ENCODE measurements at regions not wholly inside any gene's neighbourhood (a gene's known extent, or its start where the extent isn't known, plus 50 kb on each side); places are given as distances from the start of the nearest gene placed in this dataset.
A peak's percentile ranks its signal among the peaks of the same experiment; 100 is the strongest.

DNA sequence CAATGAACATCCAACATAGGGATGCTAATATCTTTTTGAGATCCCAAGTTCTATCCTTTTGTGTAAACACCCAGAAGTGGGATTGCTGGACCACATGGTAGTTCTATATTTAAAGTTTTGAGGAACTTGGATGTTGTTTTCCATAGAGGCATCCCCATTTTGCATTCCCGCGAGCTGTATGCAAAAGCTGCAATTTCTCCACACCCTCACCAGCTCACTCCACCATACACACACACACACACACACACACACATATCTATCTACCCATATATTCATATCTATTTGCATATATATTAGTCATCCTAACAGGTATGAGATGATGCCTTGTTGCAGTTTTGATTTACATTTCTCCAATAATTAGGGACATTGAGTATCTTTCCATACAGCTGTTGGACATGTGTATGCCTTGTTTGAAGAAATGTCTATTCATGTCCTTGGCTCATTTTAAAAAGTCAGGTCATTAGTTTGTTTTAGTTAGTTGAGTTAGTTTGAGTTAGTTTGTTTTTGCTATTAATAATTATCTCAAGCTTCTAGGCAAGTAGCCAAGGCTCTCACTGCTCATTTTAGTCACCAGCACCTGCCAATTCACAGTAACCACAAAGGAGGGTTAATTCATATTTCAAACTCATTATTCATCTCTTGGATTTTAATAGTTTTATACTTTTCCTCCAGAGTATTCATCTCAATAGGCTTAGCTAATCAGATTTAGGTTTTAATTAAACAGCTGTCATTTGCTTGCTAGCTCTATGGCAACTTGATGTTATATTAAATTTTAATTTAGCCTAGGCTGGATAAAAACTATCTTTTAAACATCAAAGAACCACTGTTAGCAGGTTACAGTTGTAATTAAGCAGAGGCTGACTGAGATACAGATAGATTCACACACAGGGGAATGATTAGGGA, 1435.9 kb upstream of the TMEM132C start:
- no peak for DNase-seq (ENCODE audit: low spot score)

DNA sequence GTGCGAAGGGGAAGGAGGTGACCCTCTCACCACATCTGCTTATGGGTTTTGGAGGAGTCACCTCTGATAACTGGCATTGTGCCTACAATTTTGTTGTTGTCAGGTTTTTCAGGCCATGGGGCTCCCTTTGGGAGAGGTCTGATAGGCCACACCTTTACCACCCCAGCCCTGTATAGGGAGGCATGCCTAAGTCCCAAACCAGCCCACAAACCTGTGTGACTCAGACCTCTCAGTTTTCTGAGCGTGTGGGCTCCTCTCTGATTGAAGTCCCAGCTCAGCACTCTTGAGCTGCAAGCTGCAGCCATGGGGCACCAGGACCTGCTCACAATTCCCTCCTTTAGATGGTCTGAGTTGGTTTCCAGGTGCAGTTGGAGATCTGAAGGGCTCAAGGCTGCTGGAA, 1429.3 kb upstream of the TMEM132C start:
- no peak for DNase-seq (ENCODE audit: low spot score)

DNA sequence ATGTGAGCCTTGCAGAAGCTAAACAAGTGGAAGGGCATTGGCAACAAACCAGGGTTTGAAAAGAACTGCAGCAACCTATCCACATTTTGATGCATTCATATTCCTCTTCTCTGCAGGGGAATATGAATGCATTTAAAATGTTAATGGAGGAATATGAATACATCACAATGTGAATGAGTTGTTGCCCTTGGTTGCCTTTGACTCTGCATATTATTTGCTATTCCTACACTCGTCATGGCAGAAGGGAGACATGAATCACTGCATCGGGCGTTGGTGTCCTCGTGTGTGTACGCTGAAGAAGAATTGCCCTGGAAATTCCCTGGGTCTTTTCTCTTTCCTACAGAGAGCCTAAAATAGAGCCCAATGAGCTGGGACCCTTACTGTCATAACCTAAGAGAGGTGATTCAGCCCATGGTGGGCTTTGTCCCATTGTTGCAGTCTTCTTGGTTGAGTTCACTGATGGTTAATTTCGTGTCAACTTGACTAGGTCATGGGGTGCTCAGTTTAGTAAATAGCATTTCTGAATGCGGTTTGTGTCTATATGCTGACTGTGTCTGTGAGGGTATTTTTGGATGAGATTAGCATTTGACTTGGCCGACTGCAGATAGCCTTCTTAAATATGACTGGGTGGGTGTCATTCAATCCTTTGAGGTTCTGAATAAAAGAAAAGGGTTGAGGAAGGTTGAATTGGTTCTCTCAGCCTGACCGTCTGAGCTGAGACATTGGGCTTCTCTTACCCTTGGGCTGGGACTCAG, 1422.9 kb upstream of the TMEM132C start:
- no peak for DNase-seq (ENCODE audit: low spot score)

DNA sequence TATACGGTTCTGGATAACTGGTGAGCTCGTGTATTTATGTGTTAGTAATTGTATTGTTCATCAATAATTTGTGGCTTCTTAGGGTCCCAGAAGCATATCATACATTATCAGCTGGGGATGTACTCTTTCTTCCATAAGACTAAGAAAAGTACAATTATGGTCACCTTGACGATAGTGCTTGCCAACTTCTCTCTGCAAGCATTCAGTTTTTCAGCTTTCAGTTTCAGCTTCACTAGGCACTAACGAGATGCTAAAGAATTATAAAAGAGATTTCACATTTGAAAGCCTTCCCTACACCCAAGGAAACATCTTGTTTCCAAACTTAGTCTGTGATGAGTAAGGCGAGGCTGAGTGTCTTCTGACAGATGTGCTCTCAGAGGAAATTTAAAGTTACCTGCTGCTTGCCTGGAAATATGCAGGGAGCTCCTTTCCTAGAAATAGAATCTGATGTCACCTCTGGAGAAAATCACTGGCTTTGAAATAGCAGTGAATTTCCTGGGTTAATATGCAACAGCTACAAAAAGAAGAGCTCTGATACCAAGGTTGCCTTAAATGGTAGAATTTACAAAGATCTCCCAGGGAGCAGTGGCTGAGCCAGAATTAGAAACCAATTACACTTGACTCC, 1419.9 kb upstream of the TMEM132C start:
- no peak for DNase-seq (ENCODE audit: low spot score)

DNA sequence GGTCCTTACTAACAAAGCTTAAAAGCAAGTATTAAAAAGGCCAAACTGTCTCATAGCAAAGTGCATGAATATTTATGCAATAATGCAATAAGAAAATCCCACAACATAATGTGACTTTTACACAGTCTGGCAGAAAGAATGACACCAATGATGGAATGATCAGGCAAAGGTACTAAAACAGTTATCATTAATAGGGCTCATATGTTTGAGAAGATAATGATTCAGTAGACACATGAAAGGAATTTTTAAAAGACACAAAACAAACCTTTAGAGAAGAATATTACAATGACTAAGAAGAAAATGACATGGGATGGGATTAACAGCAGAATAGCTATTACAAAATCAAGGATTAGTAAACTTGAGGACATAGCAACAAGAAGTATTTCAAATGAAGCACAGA, 1411.2 kb upstream of the TMEM132C start:
- no peak for DNase-seq (ENCODE audit: low spot score)

DNA sequence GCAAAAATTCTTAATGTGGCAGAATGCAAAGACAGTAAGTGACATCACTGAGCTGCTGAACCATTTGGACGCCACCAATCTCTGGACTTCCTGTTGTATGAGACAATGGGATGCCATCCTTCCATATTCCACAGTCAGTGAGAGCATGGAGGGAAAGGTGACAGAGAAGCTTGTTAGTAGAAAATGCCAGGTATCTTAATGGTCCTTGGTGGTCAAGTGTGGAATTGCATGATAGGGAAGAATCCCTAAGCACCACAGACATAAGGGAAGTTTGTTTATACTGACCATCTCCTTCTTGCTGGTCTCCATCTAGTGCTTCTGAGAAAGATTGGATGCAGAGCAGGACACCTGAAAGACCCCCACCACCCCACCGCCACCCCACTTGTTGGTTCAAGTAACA, 1410.0 kb upstream of the TMEM132C start:
- DNase-seq (ENCODE audit: low spot score), result no peak

DNA sequence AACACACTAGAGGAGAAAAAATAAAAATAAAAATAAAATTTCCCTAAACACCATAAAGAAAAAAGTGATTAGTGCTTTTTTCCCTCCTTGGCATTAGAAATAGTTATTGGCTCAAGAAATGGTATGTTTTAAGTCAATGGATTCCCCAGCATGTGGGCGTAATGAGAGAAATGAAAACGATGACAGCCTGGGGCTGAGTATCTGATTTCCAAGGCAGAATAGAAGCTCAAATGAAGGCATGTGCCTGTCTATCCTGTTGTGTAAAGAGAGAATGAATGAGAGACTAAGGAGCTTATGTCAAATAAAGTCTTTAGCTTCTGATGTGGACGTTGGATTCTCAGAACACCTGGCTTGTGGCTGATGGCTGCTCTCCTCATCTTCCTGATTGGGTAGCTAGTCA, 1408.4 kb upstream of the TMEM132C start:
- DNase-seq (ENCODE audit: low spot score), result no peak

DNA sequence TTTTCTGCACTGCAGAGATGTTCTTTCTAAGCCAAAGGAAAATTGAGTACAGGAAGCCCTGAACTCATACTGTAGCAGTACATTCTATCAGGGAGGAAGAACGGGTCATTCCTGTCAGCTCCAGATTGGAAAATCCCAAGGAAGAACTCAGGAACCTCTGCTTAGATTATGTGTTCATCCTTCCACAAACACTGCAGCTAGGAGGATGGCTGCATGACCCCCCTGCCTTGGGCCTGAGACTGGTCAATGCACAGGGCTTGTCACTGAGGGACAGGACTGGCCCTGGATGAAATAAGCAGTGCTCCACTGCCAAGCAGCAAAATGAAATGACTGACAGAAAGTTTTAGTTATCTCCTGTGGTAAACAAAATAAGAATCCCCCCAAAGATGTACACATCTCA, 1406.8 kb upstream of the TMEM132C start:
- DNase-seq (ENCODE audit: low spot score), result no peak

DNA sequence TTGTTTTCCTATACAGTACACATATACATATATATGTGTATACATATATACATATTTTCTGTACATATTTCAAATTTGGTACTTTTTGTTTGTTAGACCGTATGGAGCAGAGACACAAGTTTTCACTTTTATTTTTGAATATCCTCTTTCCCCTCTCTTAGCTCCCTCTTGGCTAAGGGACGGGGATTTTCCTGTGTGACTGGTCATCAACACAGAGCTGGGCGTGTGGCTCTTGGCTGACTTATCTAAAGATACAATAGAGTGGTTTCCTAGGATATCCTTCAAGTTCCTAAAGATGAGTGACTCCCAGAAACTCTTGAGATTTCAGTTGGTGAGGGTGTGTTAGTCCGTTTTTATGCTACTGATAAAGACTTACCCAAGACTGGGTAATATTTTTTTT, 1404.5 kb upstream of the TMEM132C start:
- DNase-seq (ENCODE audit: low spot score), result no peak

DNA sequence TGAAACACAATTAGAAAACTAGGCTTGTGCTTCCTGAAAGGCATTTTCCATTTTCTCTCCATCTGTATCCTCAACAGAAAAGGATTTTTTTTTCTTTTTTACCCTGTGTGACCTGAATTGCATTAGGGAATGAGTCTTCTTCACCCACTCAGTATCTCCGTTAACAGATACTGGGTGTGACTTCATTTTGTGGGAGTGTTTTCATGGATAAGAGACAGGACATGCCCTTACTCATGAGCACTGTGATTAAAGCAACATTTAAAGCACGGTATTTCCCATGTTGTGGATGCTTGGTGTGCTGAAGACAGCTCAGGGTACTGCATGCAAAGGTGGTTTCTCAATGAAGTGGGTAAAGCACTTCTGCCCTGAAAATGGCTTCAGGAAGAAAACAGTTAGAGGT, 1397.3 kb upstream of the TMEM132C start:
- DNase-seq (ENCODE audit: low spot score), result no peak

DNA sequence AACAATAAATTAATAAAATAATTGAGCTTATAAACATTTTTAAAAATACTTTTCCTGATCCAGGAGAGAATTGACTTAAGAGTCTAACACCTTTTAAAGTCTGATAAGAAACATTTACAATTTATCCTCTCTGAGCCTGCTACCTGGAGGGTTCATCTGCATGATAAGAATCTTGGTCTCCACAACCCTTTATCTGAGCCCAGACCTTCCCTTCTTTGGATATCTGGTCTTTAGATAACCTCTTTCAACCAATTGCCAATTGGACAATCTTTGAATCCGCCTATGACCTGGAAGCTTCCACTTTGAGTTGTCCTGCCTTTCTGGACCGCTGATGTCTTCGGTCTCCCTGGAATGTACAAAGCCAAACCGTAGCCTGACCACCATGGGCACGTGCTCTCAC, 1393.3 kb upstream of the TMEM132C start:
- no peak for DNase-seq (ENCODE audit: low spot score)

DNA sequence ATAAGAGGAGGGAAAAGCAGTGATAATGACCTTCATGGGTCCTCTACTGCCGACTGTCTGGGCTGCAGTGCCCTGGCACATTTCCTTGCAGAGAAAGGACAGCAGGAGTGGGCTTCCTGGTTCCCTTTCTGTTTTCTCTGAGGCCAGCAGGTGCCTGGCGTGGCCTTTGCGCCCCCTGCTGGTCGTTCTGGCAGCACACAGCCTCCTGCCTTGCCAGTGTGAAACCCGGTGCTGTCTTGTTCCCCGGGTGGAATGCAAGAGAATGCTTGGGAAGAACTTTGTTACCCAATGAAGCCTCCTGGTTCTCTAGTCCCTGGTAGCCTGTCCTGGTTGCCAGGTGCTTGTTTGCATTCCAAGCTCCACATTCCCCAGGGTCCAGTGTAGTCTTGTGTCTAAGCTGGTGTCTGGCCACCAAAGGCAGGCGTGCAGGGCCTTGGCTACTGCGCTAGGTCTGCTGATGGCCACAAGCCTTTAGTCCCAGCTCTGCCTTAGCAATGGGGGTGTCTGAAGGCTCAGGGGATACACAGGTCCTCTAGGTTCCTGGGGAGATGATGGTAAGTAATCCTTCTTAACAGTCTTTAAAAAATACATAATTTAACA, 1392.4 kb upstream of the TMEM132C start:
- DNase-seq (ENCODE audit: low spot score), result peak; percentile 43

DNA sequence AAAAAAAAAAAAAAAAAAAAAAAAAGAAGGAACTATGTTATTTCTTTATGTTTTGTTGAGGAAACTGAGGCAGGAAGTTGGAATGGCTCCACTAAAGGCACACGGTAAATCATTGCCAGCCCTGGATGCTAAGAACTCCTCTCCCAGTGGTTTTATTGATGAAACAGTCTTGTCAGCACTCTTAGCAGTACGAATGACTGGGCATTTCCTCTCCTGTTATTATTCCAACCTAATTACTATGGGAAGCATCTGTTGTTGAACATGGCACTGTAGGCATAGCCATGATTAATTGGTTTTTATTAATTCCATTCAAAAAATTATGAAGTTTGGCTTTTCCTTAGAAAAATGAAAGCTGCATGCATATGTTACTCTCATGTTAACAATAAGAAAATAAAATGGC, 1387.1 kb upstream of the TMEM132C start:
- no peak for DNase-seq (ENCODE audit: low spot score)

DNA sequence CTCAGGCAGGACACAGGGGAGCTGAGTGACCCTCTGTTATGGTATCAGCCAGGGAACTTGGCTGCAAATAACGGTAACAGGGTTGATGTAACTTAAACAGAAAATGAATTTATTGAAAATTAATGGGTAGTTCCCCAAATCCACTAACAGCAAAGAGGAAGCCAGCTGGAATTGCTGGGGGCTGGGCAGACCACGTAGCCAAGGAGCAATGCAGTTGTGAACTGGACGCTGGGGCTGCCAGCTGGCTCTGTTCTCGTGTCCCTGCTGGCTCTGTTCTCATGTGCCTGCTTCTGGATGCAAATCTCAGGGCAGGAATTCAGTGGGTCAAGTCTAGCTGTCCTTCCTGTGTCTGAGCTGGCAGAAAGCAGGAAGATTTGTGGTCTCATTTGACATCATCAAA, 1383.3 kb upstream of the TMEM132C start:
- DNase-seq (ENCODE audit: low spot score), result no peak

DNA sequence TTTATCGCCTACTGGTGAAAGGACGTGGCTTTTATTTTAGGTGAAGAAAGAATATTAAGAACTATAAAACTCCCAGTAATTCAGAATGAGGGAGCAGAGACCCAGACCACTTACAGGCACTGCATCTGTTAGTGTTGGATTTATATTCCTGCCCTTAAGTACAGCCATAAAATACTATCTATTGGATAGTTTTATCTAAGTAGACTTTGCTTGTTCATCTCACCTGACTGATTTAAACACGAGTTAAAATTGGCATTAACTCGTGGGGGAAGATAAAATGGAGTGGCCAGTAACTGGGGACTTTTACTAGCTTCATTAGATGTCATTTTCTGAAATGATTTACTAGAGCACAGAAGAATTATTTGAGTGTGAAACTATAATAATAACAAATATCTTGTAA, 1377.5 kb upstream of the TMEM132C start:
- DNase-seq (ENCODE audit: low spot score), result no peak

DNA sequence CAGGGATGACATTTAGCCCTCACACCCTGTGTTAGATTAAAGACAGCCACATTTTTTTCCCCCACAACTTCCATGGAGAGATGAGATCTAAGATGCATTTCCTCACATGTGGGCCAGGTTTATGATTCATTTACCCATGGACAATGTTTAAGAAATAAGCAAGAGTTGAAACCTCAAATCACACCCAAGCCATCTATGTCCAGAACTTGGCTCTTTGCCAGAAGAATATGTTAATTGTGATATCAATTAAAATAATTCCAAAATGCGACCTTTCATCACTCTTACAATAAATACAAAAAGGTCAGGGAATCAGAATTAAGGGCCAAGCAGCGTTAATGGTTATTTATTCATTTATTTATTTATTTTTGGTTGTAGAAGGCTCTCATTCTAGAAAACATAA, 1376.9 kb upstream of the TMEM132C start:
- DNase-seq (ENCODE audit: low spot score), result no peak

DNA sequence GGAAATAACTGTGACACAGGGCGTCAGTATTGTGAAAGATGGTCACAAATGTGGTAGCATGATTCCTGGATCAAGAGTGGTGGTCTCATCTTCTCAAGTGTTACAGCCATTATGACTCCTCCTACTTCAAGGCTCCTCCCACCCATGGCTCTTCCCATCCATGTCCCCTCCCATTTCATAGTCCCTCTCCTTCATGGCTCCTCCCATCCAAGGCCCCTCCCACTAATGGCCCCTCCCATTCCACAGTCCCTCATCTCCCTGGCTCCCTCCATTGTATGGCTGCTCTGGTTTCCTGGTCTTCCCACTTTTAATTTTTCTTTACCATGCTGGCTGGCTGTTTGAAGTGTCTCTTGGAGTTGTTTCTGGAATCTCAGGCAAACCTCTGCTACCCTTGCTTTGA, 1375.2 kb upstream of the TMEM132C start:
- DNase-seq (ENCODE audit: low spot score), result no peak

DNA sequence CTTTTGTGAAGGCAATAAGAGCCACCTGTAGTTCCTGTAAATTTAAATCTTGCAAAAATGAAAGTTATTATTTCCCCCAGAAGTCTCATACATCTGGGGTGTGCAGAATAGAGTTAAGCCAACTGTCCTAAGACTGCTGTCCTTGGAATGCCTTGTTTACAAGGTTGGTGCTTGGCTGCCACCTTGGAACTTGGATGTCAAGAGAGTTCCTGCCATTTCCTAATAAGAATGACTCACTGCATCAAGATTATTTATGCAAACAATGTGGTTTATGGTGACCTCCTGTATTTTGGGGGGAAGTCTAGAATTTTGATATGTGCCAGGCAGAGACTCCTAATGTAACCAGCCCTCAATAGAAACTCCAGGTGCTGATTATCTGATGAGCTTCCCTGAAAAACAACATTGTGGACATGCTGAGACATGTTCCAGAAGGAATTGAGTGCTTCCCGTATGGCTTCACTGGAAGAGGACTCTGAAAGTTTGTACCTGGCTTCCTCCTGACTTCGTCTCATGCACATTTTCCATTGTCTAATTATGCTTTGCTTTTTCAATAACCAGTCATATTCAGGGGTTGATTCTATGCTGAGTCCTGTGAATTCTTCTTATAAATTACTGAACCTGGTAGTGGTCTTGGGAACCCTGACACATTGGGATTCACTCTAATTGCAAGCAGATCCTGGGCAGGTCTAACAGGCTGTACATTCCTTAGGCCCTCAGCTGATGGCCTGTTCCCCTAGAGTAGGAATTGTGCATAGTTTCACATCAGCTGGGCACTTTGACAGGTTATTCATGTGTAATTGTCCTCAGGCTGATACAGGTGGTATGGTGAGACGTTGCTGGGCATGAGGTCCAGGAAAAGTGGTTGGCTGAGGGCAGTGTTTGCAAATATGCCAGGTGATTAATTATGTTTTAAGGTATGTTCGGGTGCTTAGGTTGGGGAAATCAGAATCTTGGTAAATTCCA, 1370.7 kb upstream of the TMEM132C start:
- no peak for DNase-seq (ENCODE audit: low spot score)

DNA sequence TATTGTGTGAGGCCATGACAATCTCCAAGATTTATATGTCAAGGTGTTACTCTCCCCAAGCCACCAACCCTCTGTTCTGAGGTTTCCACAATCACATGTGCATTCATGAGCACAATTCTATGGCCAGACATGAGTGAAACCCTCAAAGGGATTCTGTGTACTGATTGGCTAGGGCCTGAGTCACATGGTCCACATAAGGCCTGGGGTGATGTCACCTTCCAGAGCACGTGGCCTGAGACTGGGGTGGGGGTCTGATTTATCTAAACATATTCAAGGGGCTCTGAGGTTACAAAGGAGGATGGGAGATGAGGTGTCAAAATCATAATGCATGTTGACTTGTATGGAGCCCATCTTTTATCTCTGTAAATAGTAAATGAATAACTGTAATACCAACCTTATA, 1369.9 kb upstream of the TMEM132C start:
- no peak for DNase-seq (ENCODE audit: low spot score)

DNA sequence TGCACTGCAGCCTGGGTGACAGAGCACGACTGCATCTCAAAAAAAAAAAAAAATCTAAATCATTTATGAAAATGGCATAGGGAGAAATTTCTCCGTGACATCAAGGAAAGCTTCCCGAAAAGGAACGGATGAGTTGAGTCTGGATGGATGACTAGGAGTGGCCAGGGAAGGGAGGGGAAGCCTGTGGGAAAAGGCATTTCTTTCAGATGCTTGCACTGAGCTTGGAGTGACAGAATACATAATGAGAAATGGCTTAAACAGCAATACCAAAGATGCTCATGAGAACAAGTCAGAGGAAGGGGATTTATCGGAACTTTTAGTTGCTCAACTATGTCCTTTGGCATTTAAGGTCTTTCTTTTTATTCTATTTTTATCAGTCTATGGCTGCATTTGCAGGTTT, 1369.2 kb upstream of the TMEM132C start:
- no peak for DNase-seq (ENCODE audit: low spot score)

DNA sequence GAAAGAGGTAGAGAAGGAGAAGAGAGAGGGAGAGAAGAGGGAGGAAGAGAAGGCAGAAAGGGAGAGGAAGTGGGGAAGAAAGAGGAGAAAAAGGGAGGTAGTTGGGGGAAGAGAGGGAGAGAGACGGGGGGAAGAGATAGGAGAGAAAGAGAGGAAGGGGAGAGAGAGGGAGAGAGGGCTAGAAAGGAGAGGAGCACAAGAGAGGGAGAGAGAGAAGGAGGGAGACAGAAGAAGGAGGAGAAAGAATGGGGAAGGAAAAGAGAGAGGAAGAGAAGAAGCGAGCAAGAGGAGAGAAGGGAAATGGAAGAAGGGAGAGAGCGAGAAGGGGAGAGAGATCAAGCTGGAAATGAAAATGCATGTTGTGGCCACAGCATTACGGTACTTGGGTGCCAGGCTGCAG, 1368.4 kb upstream of the TMEM132C start:
- DNase-seq (ENCODE audit: low spot score), result no peak
